Gastrocnemius medialis (tissue), 4 donors: ENCODE measurements at regions not wholly inside any gene's neighbourhood (a gene's known extent, or its start where the extent isn't known, plus 50 kb on each side); places are given as distances from the start of the nearest gene placed in this dataset.

Source experiments
- ATAC-seq, 2 donors: fragments of 150-250 bp; one replicate each; pipeline ENCODE4 v1.9.1; 2016
- DNase-seq, 2 donors: peaks; one replicate each; pipeline ENCODE4 v3.0.0-alpha.2; 2019
- H3K27ac ChIP-seq, 4 donors: fragments of 200-600 bp; sonication (generic); 1 replicate in 1 of 4; 2 replicates in 3 of 4; pipeline ENCODE4 v1.5.1; 2016 to 2018; ENCODE audit warnings: mild to moderate bottlenecking in 2 of 4, moderate library complexity in 1 of 4
- H3K27me3 ChIP-seq, 3 donors: fragments of 200-600 bp; sonication (generic) in 2 of 3; 1 replicate in 1 of 3; 2 replicates in 2 of 3; pipeline versions ENCODE4 v1.5.1 to v1.6.0; 2016 to 2019; ENCODE audit warnings: mild to moderate bottlenecking in 1 of 3, moderate library complexity in 1 of 3
- H3K36me3 ChIP-seq, 2 donors: fragments of 200-600 bp; sonication (generic) in 1 of 2; one replicate each; pipeline ENCODE4 v1.5.1; 2017 to 2018
- H3K4me1 ChIP-seq, 2 donors: fragments of 200-600 bp; sonication (generic) in 1 of 2; one replicate each; pipeline ENCODE4 v1.5.1; 2016 to 2017; ENCODE audit warnings: mild to moderate bottlenecking in 2 of 2
- H3K4me3 ChIP-seq, 4 donors: fragments of 200-600 bp; sonication (generic) in 3 of 4; 1 replicate in 1 of 4; 2 replicates in 3 of 4; pipeline ENCODE4 v1.5.1; 2016 to 2019; ENCODE audit warnings: mild to moderate bottlenecking in 2 of 4
- H3K9me3 ChIP-seq, 3 donors: fragments of 200-600 bp; sonication (generic) in 2 of 3; 1 replicate in 1 of 3; 2 replicates in 2 of 3; pipeline ENCODE4 v1.5.1; 2016 to 2019
- POLR2A ChIP-seq, 2 donors: fragments of 450-650 bp; IDR thresholded peaks; one replicate each; pipeline ENCODE4 v1.6.1; 2017; ENCODE audit warnings: antibody characterized with exemption in 2 of 2, mild to moderate bottlenecking in 2 of 2, moderate library complexity in 2 of 2
- in situ Hi-C, 4 donors: fragments of 200-750 bp; cut with MboI; loops; one replicate each; pipeline versions ENCODE4 v1.15.0 to v1.8.0; 2017; ENCODE audit warnings: low sequenced_read_pairs in 4 of 4
- intact Hi-C: fragments of 100-400 bp; cut with DNase I; formaldehyde crosslinking; loops from one replicate; pipeline ENCODE4 v1.15.1; 2023; ENCODE audit warnings: low total_unique reads
- TF ChIP-seq, protein P1 (sequence below), 5 experiments: fragments of 450-650 bp in 3 of 5; fragments of 200-600 bp in 2 of 5; sonication (generic) in 2 of 5; IDR thresholded peaks in 4 of 5; conservative IDR thresholded peaks in 1 of 5; 1 replicate in 4 of 5; 2 replicates in 1 of 5; pipeline ENCODE4 v1.5.1; 2016 to 2019; ENCODE audit warnings: antibody characterized with exemption in 5 of 5, mild to moderate bottlenecking in 3 of 5, moderate library complexity in 3 of 5

DNA sequence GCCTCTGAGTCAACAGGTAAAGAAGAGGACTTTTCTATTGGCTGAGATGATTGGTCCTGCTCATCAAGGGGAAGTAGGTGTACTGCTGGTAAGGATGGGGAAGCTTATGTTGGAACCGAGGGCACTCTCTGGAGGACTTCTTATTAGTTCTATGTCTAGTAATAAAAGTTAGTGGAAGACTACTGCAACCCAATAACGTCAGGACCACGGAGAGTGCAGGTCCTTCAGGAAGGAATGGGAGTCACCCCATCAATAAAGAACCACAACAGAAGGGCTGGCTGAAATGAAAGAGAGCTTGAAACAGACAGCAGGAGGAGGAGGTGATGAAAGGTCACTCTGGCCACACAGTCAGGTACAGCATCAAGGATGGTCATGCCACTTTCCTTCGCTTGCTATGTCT, 68.8 kb upstream of the PRR23E start:
- H3K9me3 ChIP-seq: no peaks in the 10 kb centered on the region
- ATAC-seq: no peak
- no peaks in the 10 kb centered on the region for H3K4me1 ChIP-seq
- no peaks in the 10 kb centered on the region for H3K36me3 ChIP-seq
- no peak overlapping the region for H3K4me3 ChIP-seq
- no peaks in the 10 kb centered on the region for H3K27me3 ChIP-seq
- TF ChIP-seq POLR2A (IDR thresholded peaks at IDR 0.05): no peak
- TF ChIP-seq, protein P1, sequence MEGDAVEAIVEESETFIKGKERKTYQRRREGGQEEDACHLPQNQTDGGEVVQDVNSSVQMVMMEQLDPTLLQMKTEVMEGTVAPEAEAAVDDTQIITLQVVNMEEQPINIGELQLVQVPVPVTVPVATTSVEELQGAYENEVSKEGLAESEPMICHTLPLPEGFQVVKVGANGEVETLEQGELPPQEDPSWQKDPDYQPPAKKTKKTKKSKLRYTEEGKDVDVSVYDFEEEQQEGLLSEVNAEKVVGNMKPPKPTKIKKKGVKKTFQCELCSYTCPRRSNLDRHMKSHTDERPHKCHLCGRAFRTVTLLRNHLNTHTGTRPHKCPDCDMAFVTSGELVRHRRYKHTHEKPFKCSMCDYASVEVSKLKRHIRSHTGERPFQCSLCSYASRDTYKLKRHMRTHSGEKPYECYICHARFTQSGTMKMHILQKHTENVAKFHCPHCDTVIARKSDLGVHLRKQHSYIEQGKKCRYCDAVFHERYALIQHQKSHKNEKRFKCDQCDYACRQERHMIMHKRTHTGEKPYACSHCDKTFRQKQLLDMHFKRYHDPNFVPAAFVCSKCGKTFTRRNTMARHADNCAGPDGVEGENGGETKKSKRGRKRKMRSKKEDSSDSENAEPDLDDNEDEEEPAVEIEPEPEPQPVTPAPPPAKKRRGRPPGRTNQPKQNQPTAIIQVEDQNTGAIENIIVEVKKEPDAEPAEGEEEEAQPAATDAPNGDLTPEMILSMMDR (IDR thresholded peaks at IDR 0.05 in 4 of 5, conservative IDR thresholded peaks at IDR 0.05 in 1 of 5): no peak
- in situ Hi-C loops: no loop called here
- intact Hi-C loops: no loop called here
- DNase-seq: no peak
- no peak overlapping the region for H3K27ac ChIP-seq

- H3K4me3 ChIP-seq: no peak overlapping the region
- DNase-seq (no peak), ATAC-seq (no peak)
- in situ Hi-C loops (no loop called here), intact Hi-C loops (no loop called here)
- no peaks in the 10 kb centered on the region for H3K9me3 ChIP-seq
- no peaks in the 10 kb centered on the region for H3K27me3 ChIP-seq
- peaks cover 13 to 20% of the 10 kb centered on the region in 2 donors for H3K4me1 ChIP-seq
- TF ChIP-seq, protein P1 (IDR thresholded peaks at IDR 0.05 in 4 of 5, conservative IDR thresholded peaks at IDR 0.05 in 1 of 5): no peak
- TF ChIP-seq POLR2A (IDR thresholded peaks at IDR 0.05): no peak
- no peak overlapping the region for H3K27ac ChIP-seq
- no peaks in the 10 kb centered on the region for H3K36me3 ChIP-seq
These were observed 61.3 kb upstream of the PRR23E start for GRCh38 chr3:127131424-127132170.

DNA sequence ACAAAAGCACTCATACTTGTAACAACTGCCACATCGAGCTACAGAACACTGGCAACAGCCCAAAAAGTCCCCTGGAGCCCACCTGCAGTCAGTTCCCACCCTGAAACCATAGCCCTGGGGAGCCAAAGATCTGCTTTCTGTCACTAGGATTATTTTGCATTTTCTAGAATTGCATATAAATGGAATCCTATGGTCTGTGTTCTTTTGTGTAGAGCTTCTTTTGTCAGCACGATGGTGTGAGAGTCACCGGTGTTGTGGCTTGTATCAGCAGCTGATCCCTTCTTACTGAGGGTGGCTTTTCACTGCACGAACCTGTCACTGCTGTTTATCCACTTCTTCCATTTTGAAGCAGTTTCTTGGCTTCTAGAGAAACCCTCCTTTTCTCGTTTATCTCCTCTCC, 60.1 kb upstream of the PRR23E start:
- in situ Hi-C loops: no loop called here
- Histone ChIP-seq H3K36me3 (no peaks in the 10 kb centered on the region), H3K27ac (no peak overlapping the region), H3K9me3 (no peaks in the 10 kb centered on the region), H3K4me1 (peaks cover 13 to 30% of the 10 kb centered on the region in 2 donors), H3K27me3 (no peaks in the 10 kb centered on the region), H3K4me3 (no peak overlapping the region)
- ATAC-seq (no peak), DNase-seq (no peak)
- TF ChIP-seq POLR2A (IDR thresholded peaks at IDR 0.05): no peak
- TF ChIP-seq, protein P1 (IDR thresholded peaks at IDR 0.05 in 4 of 5, conservative IDR thresholded peaks at IDR 0.05 in 1 of 5): no peak
- intact Hi-C loops: no loop called here

GRCh38 chr3:127133971-127134370, 59.0 kb upstream of the PRR23E start:
- no peaks in the 10 kb centered on the region for H3K27me3 ChIP-seq
- no peak for ATAC-seq
- no peaks in the 10 kb centered on the region for H3K36me3 ChIP-seq
- TF ChIP-seq POLR2A (IDR thresholded peaks at IDR 0.05): no peak
- TF ChIP-seq, protein P1 (IDR thresholded peaks at IDR 0.05 in 4 of 5, conservative IDR thresholded peaks at IDR 0.05 in 1 of 5): no peak
- in situ Hi-C loops: no loop called here
- peaks cover 20 to 36% of the 10 kb centered on the region in 2 donors for H3K4me1 ChIP-seq
- H3K27ac ChIP-seq: no peak overlapping the region
- H3K9me3 ChIP-seq: no peaks in the 10 kb centered on the region
- no peak for DNase-seq
- intact Hi-C loops: no loop called here
- no peak overlapping the region for H3K4me3 ChIP-seq

DNA sequence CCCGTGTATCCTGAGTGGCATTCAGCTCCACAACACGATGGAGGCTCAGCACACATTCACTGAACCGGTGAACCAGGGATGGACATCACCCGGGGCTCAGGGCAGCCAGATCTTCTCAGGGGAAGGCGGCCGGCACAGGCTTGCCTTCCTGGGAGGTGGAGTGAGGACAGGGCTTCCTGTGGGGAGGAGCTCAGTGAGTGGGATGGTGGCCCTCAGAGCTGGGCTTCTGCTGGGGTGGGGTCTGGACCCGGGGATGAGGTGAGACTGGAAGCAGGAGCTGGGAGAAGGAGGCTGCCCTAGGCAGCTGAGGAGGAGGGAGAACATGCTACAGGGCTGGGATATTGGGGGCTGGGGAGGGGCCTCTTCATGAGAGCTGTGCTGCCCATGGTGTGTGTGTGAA, 58.5 kb upstream of the PRR23E start:
- H3K9me3 ChIP-seq: no peaks in the 10 kb centered on the region
- in situ Hi-C loops (no loop called here), intact Hi-C loops (no loop called here)
- no peak overlapping the region for H3K27ac ChIP-seq
- ATAC-seq (no peak), DNase-seq (no peak)
- no peaks in the 10 kb centered on the region for H3K36me3 ChIP-seq
- peaks cover 20 to 36% of the 10 kb centered on the region in 2 donors for H3K4me1 ChIP-seq
- H3K4me3 ChIP-seq: peak overlapping the region in 1 of 4 donors; percentile 48
- H3K27me3 ChIP-seq: no peaks in the 10 kb centered on the region
- TF ChIP-seq POLR2A (IDR thresholded peaks at IDR 0.05): no peak
- TF ChIP-seq, protein P1 (IDR thresholded peaks at IDR 0.05 in 4 of 5, conservative IDR thresholded peaks at IDR 0.05 in 1 of 5): no peak
